ENCODE measurements at regions not wholly inside any gene's neighbourhood (a gene's known extent, or its start where the extent isn't known, plus 50 kb on each side); places are given as distances from the start of the nearest gene placed in this dataset.

DNA sequence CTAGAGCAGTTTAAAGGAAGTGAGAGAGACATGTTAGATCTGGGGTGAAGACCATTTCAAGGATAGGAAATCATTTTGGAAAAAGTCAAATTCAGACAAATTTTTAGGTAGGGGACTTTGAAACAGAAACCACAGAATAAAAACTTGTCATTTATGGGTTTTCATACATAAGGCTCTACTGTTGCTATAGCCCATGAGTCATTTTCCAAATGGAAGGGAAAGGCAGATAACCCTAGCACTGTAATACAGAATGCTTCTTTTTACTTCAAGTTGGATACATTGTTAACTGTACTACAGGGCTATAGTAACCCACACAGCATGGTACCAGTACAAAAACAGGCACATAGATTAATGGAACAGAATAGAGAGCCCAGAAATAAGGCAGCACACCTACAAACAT is 455.4 kb downstream of the EBF1 start:
- ATAC-seq = no peak

DNA sequence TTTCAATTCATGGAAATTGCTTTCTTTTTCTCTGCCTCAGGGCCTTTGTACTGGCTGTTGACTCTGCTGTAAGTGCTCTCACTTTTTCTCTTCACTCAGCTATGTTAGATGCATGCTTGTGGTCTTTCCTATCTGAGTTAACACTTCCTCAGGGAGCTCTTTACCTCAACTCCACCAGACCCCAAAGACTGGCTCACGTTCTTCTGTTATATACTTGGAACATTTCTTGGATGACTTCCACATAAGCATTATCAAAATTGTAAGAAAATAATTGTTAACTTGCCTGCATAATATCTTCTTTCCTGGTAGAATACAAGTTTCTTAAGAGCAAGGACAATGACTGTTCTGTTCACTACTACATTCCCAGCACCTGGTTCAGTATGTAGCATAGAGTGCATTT is 455.9 kb downstream of the EBF1 start:
- ATAC-seq = no peak

DNA sequence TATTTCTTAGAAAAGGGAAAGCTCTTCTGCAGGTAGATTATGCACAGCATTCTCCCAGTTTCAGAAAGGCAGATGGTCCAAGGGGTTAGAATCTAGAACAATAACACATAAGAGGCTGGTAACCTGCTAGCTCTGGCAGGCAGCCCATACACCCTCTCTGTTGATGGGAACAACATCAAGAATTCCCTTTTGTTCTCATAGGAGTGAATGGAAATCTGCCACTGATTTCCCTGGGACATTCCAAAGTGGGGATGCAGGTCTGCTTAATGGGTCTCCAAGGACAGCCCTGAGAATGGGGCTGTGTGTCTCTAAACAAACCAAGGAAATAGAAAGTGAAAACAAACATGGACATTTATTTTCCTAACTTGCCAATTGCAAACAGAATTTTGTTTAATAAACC is 456.8 kb downstream of the EBF1 start:
- ATAC-seq = no peak

DNA sequence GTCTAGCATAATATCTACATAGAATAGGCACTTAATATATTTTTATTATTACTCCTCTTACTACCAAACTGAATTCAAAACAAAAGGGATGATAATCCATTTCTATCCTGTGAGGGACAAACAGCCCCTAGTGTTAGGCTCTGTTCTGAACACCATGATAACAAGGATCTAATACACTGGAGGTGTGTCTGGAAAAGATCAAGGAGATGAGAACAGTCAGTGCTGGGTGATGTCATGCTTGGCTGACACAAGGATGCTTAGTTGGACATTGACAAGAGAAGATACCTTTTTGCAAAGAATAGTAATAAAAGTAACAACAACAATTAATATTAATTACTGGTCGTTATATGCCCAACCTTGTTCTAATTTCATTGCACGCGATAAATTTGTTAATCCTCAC is 458.7 kb downstream of the EBF1 start:
- ATAC-seq = no peak

DNA sequence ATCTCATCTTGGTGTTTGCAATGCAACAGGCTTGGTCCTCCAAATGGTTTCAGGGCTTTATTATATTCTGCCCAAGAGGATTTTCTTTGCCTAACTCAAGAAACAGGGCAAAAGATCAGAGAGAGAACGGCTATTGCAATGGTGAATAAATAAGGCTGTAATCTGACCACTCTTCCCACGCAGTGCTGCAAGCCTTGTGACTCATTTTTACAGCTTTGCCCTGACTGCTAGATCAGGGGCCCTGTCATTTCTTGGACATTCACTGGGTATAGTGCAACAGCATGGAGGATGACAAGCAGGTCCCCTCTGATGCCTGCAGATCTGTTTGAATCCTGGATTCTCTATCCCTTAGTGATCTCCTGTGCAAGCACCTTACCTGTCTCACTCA is 459.1 kb downstream of the EBF1 start:
- ATAC-seq = no peak

DNA sequence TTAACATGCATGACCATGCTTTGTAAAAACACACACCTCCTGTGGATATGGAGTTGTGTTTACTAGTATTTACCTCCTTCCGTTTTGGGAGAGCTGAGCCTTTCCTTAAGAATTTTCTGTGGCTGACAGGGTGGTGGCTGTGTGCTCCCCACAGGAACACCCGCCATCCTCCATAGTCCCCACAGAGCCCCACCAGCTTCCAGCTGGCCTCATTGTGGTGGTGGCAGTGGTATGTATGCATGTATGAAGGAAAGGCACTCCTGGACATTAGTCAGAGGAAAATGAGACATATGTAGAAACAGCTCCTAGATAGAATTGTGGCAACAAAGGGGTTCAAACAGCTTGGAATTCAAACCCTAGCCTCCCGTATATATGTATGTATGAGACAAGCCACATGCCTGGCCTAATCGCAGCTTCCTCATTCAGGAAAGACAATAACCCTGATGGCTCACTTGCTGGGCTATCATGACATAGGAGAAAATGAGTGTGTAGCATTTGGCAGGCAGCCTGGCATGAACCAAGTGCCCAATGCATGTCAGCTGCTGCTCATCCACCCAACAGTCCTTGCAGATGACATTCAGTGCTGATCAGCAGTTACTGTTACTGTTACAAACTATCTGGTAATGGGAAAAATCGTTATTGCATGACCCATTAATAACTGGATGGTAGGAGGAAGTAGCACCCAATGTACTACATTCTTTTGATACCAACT is 459.7 kb downstream of the EBF1 start:
- no peak for ATAC-seq

DNA sequence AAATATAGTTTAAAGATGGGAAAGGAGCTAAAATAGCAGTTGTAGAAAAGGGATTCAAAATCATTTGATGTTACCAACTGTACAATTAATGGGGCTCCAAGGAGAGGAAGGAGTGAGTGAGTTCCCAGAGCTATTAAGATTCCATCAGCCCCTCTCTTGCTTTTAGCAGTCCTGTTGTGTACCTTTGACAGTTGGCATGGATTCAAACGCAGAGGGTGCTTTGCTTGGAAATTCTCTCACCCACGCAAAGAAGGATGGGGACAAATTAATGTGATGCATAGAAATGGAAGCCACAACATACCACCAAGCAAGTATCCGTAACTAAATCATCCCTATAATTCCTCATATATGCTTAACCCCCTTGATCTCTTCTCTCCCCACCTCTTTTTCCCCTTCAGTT is 461.3 kb downstream of the EBF1 start:
- ATAC-seq = no peak

DNA sequence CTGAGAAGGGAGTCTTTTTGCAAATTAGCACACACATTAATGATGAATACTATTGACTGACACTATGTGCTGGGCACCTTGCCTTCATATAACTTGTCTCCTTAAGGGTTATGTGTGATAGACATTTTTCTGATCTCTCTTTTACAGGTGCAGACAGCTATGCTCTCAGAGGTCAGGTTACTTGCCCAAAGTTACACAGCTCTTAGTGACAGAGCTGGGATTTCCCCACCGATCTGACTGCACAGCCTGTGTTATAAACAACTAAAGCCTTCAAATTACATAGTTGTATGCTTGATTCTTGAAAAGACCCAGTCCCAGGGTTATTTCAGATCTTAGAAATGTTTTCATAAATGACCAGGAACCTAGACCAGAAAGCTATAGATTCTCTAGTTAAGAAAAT is 462.7 kb downstream of the EBF1 start:
- no peak for ATAC-seq

DNA sequence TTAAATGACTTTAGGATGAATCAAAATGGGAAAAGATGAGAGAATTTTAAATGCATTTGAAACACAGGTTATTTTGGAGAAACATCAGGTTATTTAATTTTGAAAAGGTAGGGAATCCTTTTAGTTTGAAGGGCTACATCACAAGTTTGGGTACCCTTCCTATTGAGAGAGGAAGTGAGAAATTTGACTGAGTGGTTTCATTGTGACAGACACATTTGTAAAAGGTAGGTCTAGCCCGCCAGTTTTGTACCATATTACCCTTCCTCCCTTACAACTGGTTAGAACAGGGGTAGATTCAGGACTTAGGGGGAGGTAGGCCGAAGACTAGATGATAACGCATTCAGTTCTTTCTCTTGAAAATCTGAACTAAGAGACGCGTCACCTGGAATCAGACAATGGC is 464.2 kb downstream of the EBF1 start:
- no peak for ATAC-seq

DNA sequence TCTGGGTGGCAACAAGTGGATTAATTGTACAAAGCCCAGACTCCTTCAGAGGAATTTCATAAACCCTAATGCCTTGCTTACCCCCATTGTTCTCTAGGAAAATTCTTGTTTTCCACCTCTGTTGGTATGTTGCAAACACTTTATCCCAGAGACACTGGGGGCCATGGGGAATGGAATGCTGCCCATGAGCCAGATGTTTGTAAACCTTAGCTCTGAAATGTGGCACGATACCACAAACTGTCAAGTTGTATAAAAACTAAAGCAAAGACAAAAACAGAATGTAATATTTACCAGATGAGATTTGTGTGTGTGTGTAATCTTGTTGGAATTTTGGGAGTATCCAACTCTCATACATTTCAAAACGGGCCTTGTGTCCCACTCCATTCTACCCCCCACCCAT is 465.0 kb downstream of the EBF1 start:
- no peak for ATAC-seq

DNA sequence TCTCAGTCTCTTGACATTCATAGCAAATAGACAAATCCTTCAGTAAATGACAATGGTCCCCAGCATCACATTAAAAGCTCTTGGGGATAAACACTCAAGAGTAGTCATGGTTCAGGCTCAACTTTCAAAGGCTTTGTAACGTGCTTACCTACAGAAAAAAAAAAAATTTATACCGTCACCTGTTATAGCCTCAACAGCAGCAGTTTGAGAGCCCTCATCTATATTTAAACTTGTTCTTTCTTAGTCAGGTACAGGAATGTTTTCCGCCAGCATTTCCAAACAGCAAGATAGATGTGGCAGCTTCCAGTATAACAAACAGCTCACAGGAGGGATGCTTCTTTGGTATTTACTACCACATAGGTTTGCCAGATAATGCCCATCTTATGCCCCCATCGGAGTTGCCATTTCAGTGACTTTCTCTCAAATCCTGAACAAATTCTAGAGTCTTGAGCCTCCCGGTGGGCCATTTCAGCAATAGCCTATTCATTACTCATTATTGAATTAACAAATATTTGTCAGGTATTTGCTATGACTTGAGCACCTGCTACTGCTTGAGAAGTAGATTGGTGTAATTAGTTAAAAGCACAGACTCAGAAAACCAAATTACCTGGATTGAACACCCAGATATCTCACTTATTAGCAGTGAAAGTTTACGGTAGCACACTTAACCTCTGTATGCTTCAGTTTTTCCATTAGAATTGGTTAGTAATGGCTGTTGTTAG is 470.0 kb downstream of the EBF1 start:
- no peak for ATAC-seq

DNA sequence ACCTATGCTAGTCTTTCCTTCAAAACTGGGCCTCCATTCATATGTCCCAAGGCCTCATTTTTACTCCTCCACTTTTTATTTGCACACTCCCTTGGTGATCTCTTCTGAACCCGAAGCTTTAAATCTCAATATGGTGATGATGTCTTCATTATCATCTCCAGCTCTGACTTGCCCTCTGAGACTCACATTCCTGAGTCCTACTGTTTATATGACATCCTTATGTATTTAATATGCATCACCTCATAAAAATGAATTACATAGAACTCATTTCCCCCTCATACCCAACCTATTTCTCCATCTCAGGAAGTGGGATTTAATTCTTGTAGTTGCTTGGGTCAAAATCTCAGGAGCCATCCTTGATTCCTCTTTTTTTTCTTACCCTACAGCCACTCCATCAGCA is 473.0 kb downstream of the EBF1 start:
- no peak for ATAC-seq

DNA sequence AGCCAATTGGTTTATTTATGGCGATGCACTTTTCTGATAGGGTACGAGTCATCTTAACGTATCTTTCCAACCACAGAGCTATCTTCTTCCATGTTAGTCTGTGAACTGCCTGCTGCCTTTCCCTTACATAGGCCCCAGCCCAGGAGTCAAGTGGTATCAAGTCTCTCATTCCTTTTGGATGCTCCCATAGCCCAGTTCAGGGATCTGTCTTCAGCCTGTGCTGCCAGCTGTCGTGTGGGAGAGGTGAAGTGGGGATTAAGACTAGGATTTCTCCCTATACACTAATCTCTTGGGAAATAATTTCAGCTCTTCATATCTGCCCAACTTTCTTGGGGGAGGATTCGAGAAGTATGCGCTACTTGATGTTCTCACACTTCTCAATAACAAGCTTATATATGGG is 475.7 kb downstream of the EBF1 start:
- no peak for ATAC-seq

DNA sequence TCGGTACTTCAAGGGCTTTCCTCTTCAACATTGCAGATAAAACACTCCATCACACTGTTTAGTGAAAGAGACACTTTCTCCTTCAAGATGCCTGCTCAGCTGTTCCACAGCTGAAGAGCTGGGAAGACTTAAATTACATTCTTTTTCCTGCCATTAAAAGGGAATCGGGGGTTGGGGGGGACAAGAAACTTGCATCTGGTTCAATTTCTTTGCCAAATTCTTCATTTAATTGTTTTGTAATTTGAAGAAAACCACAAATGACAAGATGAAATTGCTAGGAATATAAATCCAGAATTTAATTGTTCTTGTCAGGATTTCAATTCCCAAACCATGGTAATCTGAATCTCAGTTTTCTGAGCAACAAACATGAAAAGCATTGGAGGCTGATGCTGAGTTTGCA is 478.3 kb downstream of the EBF1 start:
- no peak for ATAC-seq

DNA sequence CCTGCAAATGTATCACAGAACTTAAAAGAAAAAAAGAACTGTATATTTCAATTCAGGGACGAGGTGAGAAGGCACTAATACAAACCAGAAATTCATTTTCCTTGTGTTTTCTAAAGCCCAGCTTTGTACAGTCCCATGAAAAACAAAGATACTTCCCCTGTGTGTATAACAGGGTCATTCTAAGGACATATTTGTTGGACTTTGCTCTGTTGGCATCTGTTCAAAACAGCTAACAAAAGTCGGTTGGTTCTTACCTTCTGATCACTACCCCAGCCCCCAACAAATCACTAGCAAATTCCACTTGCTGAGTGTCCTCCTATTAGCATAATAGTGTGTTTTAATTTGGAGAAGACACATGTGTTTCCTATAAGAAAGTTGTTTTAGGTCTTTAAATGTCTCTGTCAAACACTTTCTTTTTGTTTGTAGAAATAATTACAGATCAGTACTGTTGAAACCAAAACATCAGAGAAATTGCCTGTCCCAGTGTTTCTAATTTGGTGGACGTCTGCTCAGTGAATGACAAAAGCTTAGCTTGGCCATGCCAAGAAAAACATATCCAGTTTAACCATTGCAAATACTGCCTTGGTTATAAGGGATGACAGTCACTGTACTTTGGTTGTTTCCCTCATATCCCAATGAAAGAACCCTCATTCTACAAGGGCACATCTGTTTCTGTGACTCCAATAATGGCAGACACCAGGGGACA is 480.5 kb downstream of the EBF1 start:
- no peak for ATAC-seq

DNA sequence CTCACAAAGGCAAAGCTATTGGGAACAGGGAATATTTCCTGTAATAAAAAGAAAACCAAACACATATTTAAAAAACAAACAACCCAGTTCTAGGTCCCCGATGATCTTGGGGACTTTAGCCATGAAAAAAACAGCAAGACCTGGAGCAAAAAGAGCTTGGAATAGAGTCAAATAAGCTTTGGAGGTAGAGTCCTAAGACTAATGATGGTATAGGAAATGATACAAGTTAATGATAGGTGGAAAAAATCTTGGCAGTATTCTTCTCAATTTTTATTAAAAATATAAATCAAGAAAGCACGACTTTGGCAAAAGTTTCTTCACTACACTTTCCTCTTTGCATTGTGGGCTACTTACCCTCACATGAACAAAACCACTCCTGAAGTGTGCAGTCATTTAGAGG is 481.5 kb downstream of the EBF1 start:
- no peak for ATAC-seq

DNA sequence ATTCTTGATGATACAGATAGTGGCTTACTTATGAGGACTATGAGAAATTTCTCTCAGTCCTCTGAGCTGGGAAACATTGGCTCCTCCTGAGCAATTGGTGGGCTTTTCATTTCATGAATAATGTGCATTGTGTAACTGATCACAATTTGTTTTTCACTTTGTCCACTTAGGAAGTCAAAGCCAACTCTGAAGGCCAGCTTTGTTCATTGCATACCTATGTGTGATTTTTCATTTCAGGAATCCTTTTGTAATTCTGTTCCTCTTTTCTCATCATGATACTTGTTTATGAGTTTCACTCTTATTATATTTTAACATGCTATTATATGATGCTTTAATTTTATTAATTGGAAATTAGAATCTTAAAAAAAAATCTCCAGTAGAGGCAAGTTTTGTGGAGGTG is 483.0 kb downstream of the EBF1 start:
- ATAC-seq = no peak

DNA sequence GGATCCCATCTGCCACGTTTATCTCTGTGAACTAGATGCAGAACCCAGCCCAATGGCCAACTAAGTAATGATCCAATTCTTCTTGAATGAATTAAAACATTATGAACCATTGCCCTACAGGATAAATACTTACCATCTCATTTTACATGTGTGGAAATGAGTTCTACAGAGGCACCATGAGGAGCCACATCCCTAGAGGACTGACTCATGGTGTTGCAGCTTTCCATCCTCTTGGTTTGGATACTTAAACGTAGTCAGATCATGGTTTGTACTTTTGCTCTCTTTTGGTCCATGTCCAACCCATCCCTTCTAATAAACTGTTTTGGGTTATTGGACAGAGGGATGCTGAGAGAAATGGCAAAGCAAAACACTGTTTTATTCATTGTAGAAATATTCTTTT is 484.8 kb downstream of the EBF1 start:
- no peak for ATAC-seq

DNA sequence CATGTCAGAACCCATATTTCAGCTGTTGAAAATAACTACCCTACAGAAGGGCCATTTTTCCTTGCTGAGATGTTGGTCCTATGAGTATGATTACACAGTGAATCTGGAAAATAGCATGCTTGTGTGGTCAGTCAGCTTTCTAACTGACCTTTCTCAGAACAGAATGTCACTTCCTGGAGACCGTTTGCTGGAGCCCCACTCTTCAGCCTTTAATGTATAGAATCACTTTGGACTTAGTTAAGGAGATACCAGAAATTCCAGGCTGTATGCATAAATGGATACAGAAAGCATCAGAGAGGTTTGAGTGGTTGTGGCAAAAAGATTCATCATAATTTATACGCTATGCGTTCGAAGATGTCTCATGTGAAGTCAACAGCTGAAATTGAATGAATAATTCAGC is 488.1 kb downstream of the EBF1 start:
- ATAC-seq = no peak

DNA sequence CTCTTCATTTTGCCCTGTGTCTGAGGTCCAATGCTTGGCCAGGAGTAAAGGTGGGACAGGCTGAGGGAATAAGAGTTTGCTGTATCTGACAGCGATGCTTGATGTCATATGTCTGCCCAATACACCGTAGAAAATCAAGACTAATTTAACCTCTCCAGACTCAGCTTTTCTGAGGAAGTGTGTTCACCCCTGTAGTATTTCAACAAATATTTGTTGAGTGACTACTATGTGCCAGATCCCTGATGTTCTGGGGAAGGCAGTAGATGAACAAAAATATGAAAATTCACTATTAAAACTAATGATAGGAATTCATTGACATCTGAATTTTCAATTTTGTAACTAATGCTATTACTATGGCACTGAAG is 489.7 kb downstream of the EBF1 start:
- ATAC-seq = no peak

DNA sequence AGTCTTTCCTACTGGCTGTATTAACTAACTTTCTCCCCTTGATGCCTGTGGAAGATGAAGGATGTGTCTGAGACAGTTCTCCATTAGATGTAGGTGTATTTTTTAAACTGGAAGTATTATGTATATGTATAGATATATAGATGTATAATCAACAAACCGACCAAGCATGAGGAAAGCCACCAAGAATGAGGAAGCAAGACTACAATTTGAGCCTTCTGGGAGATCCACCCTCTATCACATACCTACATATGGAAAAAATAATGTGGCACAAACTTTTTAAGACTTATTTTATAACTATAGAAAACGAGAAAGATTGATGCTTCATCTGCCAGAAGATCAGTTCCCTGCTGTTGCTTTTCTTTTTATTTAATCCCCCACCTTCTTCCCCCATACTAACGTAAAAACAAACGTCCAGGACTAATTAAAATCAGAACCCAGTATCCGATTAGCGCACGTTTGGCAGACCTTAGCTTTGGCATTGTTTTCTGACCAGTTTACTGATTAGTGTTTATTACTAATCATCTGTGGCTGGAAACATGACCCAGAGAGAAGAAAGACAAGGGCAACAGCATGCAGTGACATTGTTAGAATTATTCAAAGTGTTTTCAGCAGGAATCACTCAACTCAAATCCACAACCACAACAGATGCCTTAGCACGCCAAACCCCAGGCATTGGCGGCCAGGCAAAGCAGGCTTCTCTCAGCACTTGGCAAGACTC is 490.2 kb downstream of the EBF1 start:
- ATAC-seq = no peak

DNA sequence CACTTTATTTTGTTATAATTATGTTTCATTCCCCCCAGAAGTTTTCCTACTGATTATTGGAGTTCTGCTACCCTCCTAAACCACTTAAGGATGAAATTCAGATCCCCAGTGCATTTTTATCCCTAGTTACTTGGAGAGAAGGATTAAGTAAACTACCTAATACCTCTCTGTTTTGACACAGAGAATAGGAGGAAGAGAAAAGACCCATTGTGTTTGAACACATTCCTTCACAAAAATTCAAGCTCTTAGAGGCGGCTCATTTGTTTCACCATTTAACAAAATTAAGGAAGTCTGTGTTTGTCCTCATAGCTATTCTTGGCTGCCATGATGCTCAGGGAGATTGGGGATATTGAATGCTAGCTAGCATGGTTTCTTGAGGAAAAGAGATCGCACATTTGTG is 492.6 kb downstream of the EBF1 start:
- no peak for ATAC-seq

DNA sequence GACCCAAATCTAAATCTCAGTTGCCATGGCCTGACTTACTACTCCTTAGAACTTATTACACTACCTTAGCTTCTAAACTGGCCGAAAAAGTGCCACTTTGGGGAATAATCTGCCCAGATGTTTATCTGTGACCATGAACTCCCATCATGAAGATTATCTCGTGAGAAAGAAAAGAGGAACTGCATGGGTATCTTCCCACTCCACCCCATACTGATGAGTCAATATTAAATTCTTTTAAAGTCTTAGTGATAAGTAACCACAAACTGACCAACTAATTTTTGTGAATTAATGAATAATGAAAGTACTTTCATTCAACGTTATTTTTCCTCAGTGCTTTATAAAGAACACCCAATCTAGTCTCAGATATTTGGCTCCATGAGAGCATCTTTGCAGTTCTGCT is 493.5 kb downstream of the EBF1 start:
- ATAC-seq = no peak

DNA sequence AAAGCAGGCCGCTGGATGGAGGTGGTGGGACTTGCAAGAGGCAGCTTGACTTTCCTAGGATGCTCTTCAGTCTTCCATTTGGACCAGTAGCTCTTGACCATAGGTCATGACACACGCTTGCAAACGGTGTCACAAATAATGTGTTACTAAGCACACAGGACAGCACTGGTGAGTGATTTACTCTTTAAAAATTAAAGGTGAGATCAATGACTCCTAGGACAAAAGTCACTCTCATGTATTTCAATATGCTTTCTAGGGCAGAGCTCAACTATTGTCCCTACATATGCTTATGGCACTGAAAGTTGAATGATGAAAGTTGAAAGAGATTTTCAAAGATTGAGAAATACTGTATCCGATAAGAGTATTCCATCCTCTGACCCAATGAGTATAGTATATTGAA is 496.7 kb downstream of the EBF1 start:
- no peak for ATAC-seq

All from activated CD4-positive, CD25-positive, alpha-beta regulatory T cell treated with anti-CD3 and anti-CD28 coated beads, Interleukin-2, amount 50 U/mL, for 24 hours (primary cell).